Trophoblast cell (in vitro differentiated cells and primary cell): ENCODE measurements at regions not wholly inside any gene's neighbourhood (a gene's known extent, or its start where the extent isn't known, plus 50 kb on each side); places are given as distances from the start of the nearest gene placed in this dataset.

Source experiments
- DNase-seq, 2 donors: peaks; one replicate each; pipeline ENCODE4 v3.0.0-alpha.2; 2016
- H2AFZ ChIP-seq: 2 replicates; pipeline ENCODE4 v1.6.1; 2013; ENCODE audit warnings: low read length, moderate library complexity, mild to moderate bottlenecking; ENCODE audit not compliant: insufficient read depth, poor library complexity
- H2AK5ac ChIP-seq: 2 replicates; pipeline ENCODE4 v1.6.1; 2013; ENCODE audit warnings: mild to moderate bottlenecking, low read length
- H2BK120ac ChIP-seq: 2 replicates; pipeline ENCODE4 v1.6.1; 2013; ENCODE audit warnings: low read length, mild to moderate bottlenecking, moderate library complexity; ENCODE audit not compliant: insufficient read depth, poor library complexity
- H2BK12ac ChIP-seq: 2 replicates; pipeline ENCODE4 v1.6.1; 2013; ENCODE audit warnings: mild to moderate bottlenecking, low read length, moderate library complexity
- H2BK5ac ChIP-seq: 2 replicates; pipeline ENCODE4 v1.6.1; 2013; ENCODE audit warnings: low read length, low read depth, moderate library complexity, mild to moderate bottlenecking; ENCODE audit not compliant: poor library complexity
- H3K14ac ChIP-seq: 2 replicates; pipeline ENCODE4 v1.6.1; 2013; ENCODE audit warnings: mild to moderate bottlenecking, low read length
- H3K18ac ChIP-seq: 2 replicates; pipeline ENCODE4 v1.6.1; 2013; ENCODE audit warnings: mild to moderate bottlenecking, low read length
- H3K23ac ChIP-seq: 2 replicates; pipeline ENCODE4 v1.6.1; 2013; ENCODE audit warnings: low read length
- H3K27ac ChIP-seq: 2 replicates; pipeline ENCODE4 v1.5.1; 2013; ENCODE audit warnings: low read depth, mild to moderate bottlenecking, inconsistent platforms, low read length, moderate library complexity
- H3K27me3 ChIP-seq: 2 replicates; pipeline ENCODE4 v1.6.1; 2013; ENCODE audit warnings: inconsistent platforms, mild to moderate bottlenecking, low read length, moderate library complexity; ENCODE audit not compliant: insufficient read depth
- H3K36me3 ChIP-seq, 2 experiments: 1 replicate in 1 of 2; 2 replicates in 1 of 2; pipeline ENCODE4 v1.6.1; 2013; ENCODE audit warnings: low read length in 2 of 2, mild to moderate bottlenecking in 2 of 2, moderate library complexity in 1 of 2; ENCODE audit not compliant: insufficient read depth in 2 of 2, control insufficient read depth in 1 of 2
- H3K4ac ChIP-seq: 2 replicates; pipeline ENCODE4 v1.6.1; 2013; ENCODE audit warnings: low read depth, mild to moderate bottlenecking, low read length, moderate library complexity
- H3K4me1 ChIP-seq, 2 experiments: 1 replicate in 1 of 2; 2 replicates in 1 of 2; pipeline ENCODE4 v1.6.1; 2013; ENCODE audit warnings: low read length in 2 of 2, mild to moderate bottlenecking in 2 of 2, moderate library complexity in 1 of 2; ENCODE audit not compliant: insufficient read depth in 2 of 2, control insufficient read depth in 1 of 2
- H3K4me2 ChIP-seq: 2 replicates; pipeline ENCODE4 v1.6.1; 2013; ENCODE audit warnings: inconsistent platforms, mild to moderate bottlenecking, low read length, moderate library complexity
- H3K4me3 ChIP-seq: 2 replicates; pipeline ENCODE4 v1.5.1; 2013; ENCODE audit warnings: mild to moderate bottlenecking, low read depth, low read length, inconsistent platforms
- H3K79me1 ChIP-seq: one replicate; pipeline ENCODE4 v1.6.1; 2013; ENCODE audit warnings: low read length
- H3K79me2 ChIP-seq: 2 replicates; pipeline ENCODE4 v1.6.1; 2013; ENCODE audit warnings: low read length, mild to moderate bottlenecking; ENCODE audit not compliant: control insufficient read depth, insufficient read depth, poor library complexity
- H3K9ac ChIP-seq: 2 replicates; pipeline ENCODE4 v1.6.1; 2013; ENCODE audit warnings: mild to moderate bottlenecking, low read length
- H3K9me3 ChIP-seq: 2 replicates; pipeline ENCODE4 v1.6.1; 2013; ENCODE audit warnings: low read depth, mild to moderate bottlenecking, control low read depth, inconsistent platforms, low read length; ENCODE audit not compliant: insufficient read depth
- H4K12ac ChIP-seq: 2 replicates; pipeline ENCODE4 v1.6.1; 2013; ENCODE audit warnings: low read depth, mild to moderate bottlenecking, low read length, moderate library complexity
- H4K8ac ChIP-seq: 2 replicates; pipeline ENCODE4 v1.6.1; 2013; ENCODE audit warnings: low read depth, mild to moderate bottlenecking, low read length, moderate library complexity
- H4K91ac ChIP-seq: one replicate; pipeline ENCODE4 v1.6.1; 2013; ENCODE audit warnings: low read depth, mild to moderate bottlenecking, low read length, moderate library complexity
- WGBS: extraction: QIAGEN DNeasy Blood & Tissue Kit; methylation state at CpG from one replicate; pipeline ENCODE4 v1.1.7; 2013; ENCODE audit warnings: missing lambda C conversion rate; ENCODE audit not compliant: insufficient read length, insufficient coverage; ENCODE audit errors: extremely low coverage; 5-methylcytosine and 5-hydroxymethylcytosine counted together

GRCh38 chr1:191618181-191618580 lies 540.1 kb upstream of the RGS18 start:
- H3K9me3 ChIP-seq: no peaks in the 10 kb centered on the region
- DNase-seq: no peak
- no peak overlapping the region for H2BK12ac ChIP-seq
- H3K23ac ChIP-seq: no peak overlapping the region
- H4K8ac ChIP-seq: no peak overlapping the region
- H3K27ac ChIP-seq: no peak overlapping the region
- no peak overlapping the region for H3K4me2 ChIP-seq
- H3K79me2 ChIP-seq: no peaks in the 10 kb centered on the region
- WGBS: no CpG with 5 or more reads among the region's 2 CpGs
- no peak overlapping the region for H3K18ac ChIP-seq
- H2AK5ac ChIP-seq: no peak overlapping the region
- H3K4me1 ChIP-seq: no peaks in the 10 kb centered on the region
- H3K9ac ChIP-seq: no peak overlapping the region
- H3K4me3 ChIP-seq: no peak overlapping the region
- no peak overlapping the region for H4K12ac ChIP-seq
- H3K36me3 ChIP-seq: no peaks in the 10 kb centered on the region
- H2AFZ ChIP-seq: no peak overlapping the region
- no peak overlapping the region for H4K91ac ChIP-seq
- no peaks in the 10 kb centered on the region for H3K79me1 ChIP-seq
- no peak overlapping the region for H3K14ac ChIP-seq
- no peaks in the 10 kb centered on the region for H3K27me3 ChIP-seq
- no peak overlapping the region for H2BK120ac ChIP-seq
- no peak overlapping the region for H2BK5ac ChIP-seq
- no peak overlapping the region for H3K4ac ChIP-seq

- no peak overlapping the region for H2BK120ac ChIP-seq
- no peak for DNase-seq
- H3K36me3 ChIP-seq: no peaks in the 10 kb centered on the region
- no peak overlapping the region for H2AFZ ChIP-seq
- no peak overlapping the region for H4K8ac ChIP-seq
- H3K14ac ChIP-seq: no peak overlapping the region
- no peak overlapping the region for H4K12ac ChIP-seq
- H3K4me1 ChIP-seq: no peaks in the 10 kb centered on the region
- H3K79me1 ChIP-seq: no peaks in the 10 kb centered on the region
- H3K23ac ChIP-seq: no peak overlapping the region
- no peak overlapping the region for H3K4me2 ChIP-seq
- H3K27ac ChIP-seq: no peak overlapping the region
- H4K91ac ChIP-seq: no peak overlapping the region
- H2BK5ac ChIP-seq: no peak overlapping the region
- H3K4me3 ChIP-seq: no peak overlapping the region
- no peak overlapping the region for H3K4ac ChIP-seq
- H2BK12ac ChIP-seq: no peak overlapping the region
- no peak overlapping the region for H3K9ac ChIP-seq
- no peak overlapping the region for H3K18ac ChIP-seq
- no peaks in the 10 kb centered on the region for H3K27me3 ChIP-seq
- no peaks in the 10 kb centered on the region for H3K79me2 ChIP-seq
- H3K9me3 ChIP-seq: no peaks in the 10 kb centered on the region
- no peak overlapping the region for H2AK5ac ChIP-seq
Measured at GRCh38 chr1:191620883-191621282, 537.4 kb upstream of the RGS18 start.

GRCh38 chr1:191624044-191624443 lies 534.2 kb upstream of the RGS18 start:
- DNase-seq: no peak
- Histone ChIP-seq H3K9ac (no peak overlapping the region), H2BK12ac (no peak overlapping the region), H3K27ac (no peak overlapping the region), H3K14ac (no peak overlapping the region), H3K27me3 (no peaks in the 10 kb centered on the region), H2BK120ac (no peak overlapping the region), H3K79me2 (no peaks in the 10 kb centered on the region), H2BK5ac (no peak overlapping the region), H4K91ac (no peak overlapping the region), H3K36me3 (no peaks in the 10 kb centered on the region), H3K4me2 (no peak overlapping the region), H3K4ac (no peak overlapping the region), H3K9me3 (no peaks in the 10 kb centered on the region), H3K4me3 (no peak overlapping the region), H3K79me1 (no peaks in the 10 kb centered on the region), H3K4me1 (no peaks in the 10 kb centered on the region), H2AFZ (no peak overlapping the region), H3K23ac (no peak overlapping the region), H2AK5ac (no peak overlapping the region), H4K12ac (no peak overlapping the region), H3K18ac (no peak overlapping the region), H4K8ac (no peak overlapping the region)
- WGBS: no CpG with 5 or more reads among the region's 1 CpG

- H4K8ac ChIP-seq: no peak overlapping the region
- no peak overlapping the region for H3K14ac ChIP-seq
- H3K36me3 ChIP-seq: no peaks in the 10 kb centered on the region
- H3K9ac ChIP-seq: no peak overlapping the region
- H3K79me2 ChIP-seq: no peaks in the 10 kb centered on the region
- DNase-seq: no peak
- H2AFZ ChIP-seq: no peak overlapping the region
- H4K12ac ChIP-seq: no peak overlapping the region
- no peak overlapping the region for H3K4ac ChIP-seq
- H3K18ac ChIP-seq: no peak overlapping the region
- no peak overlapping the region for H3K23ac ChIP-seq
- no peaks in the 10 kb centered on the region for H3K27me3 ChIP-seq
- no peak overlapping the region for H2AK5ac ChIP-seq
- H3K4me1 ChIP-seq: no peaks in the 10 kb centered on the region
- no peak overlapping the region for H4K91ac ChIP-seq
- H3K9me3 ChIP-seq: no peaks in the 10 kb centered on the region
- no peak overlapping the region for H3K27ac ChIP-seq
- no peak overlapping the region for H3K4me3 ChIP-seq
- no peak overlapping the region for H2BK5ac ChIP-seq
- H3K4me2 ChIP-seq: no peak overlapping the region
- no peak overlapping the region for H2BK12ac ChIP-seq
- no peak overlapping the region for H2BK120ac ChIP-seq
- H3K79me1 ChIP-seq: no peaks in the 10 kb centered on the region
Measured at GRCh38 chr1:191629836-191630235, 528.4 kb upstream of the RGS18 start.
